Esophagus squamous epithelium (tissue), 5 donors: ENCODE measurements at regions not wholly inside any gene's neighbourhood (a gene's known extent, or its start where the extent isn't known, plus 50 kb on each side); places are given as distances from the start of the nearest gene placed in this dataset.
"Not testable (repeated sequence)": the region's sequence is repeated elsewhere in the genome, so short reads cannot be mapped to it uniquely, and the experiment has no call there.

ENCODE experiments used
- DNase-seq: peaks from one replicate; lab custom pipeline; 2025; lab: John Stamatoyannopoulos, UW
- H3K27ac ChIP-seq, 4 donors: fragments of 200-600 bp; sonication (generic); one replicate each; pipeline ENCODE4 v1.5.1; 2016 to 2019; ENCODE audit warnings: mild to moderate bottlenecking in 1 of 4
- H3K27me3 ChIP-seq, 4 donors: fragments of 200-600 bp; sonication (generic); 1 replicate in 3 of 4; 2 replicates in 1 of 4; pipeline versions ENCODE4 v1.5.1 to v1.6.0; 2017 to 2021; ENCODE audit warnings: antibody characterized with exemption in 1 of 4
- H3K36me3 ChIP-seq, 3 donors: fragments of 200-600 bp; sonication (generic); one replicate each; pipeline ENCODE4 v1.5.1; 2016 to 2019
- H3K4me1 ChIP-seq, 3 donors: fragments of 200-600 bp; sonication (generic); one replicate each; pipeline ENCODE4 v1.5.1; 2017 to 2019
- H3K4me3 ChIP-seq, 4 donors: fragments of 200-600 bp; sonication (generic); 1 replicate in 3 of 4; 2 replicates in 1 of 4; pipeline ENCODE4 v1.5.1; 2016 to 2019; ENCODE audit warnings: mild to moderate bottlenecking in 2 of 4, moderate library complexity in 1 of 4
- H3K9me3 ChIP-seq, 3 donors: fragments of 200-600 bp; sonication (generic); one replicate each; pipeline ENCODE4 v1.5.1; 2016 to 2019
- POLR2A ChIP-seq, 4 donors: fragments of 450-650 bp; IDR thresholded peaks; one replicate each; pipeline ENCODE4 v1.6.1; 2017; ENCODE audit warnings: antibody characterized with exemption in 4 of 4, mild to moderate bottlenecking in 4 of 4, moderate library complexity in 3 of 4
- WGBS, 2 donors: methylation state at CpG; one replicate each; pipeline ENCODE4 v1.1.5; 2018; 5-methylcytosine and 5-hydroxymethylcytosine counted together
- intact Hi-C: fragments of 100-400 bp; cut with DNase I; formaldehyde crosslinking; loops from one replicate; pipeline ENCODE4 v1.15.0; 2022
- TF ChIP-seq, protein P1 (sequence below), 6 experiments: fragments of 450-650 bp in 4 of 6; fragments of 200-600 bp in 2 of 6; sonication (generic) in 2 of 6; IDR thresholded peaks; one replicate each; pipeline ENCODE4 v1.5.1; 2016 to 2019; ENCODE audit warnings: antibody characterized with exemption in 6 of 6, mild to moderate bottlenecking in 4 of 6, moderate library complexity in 4 of 6
- donor health status: DM: yes; HTN: yes; CAD: no.

GRCh38 chr5:12947379-12947778 is 997.1 kb downstream of the DNAH5 start:
- intact Hi-C loops = no loop called here
- 79 to 84% methylated on average over 3 of the region's 3 CpGs for WGBS, 2 donors
- DNase-seq = no peak
- Histone ChIP-seq H3K27me3 (no peaks in the 10 kb centered on the region), H3K36me3 (no peaks in the 10 kb centered on the region), H3K4me1 (no peaks in the 10 kb centered on the region), H3K9me3 (no peaks in the 10 kb centered on the region), H3K4me3 (no peak overlapping the region), H3K27ac (no peak overlapping the region)
- TF ChIP-seq POLR2A (IDR thresholded peaks at IDR 0.05) = no peak
- TF ChIP-seq, protein P1, sequence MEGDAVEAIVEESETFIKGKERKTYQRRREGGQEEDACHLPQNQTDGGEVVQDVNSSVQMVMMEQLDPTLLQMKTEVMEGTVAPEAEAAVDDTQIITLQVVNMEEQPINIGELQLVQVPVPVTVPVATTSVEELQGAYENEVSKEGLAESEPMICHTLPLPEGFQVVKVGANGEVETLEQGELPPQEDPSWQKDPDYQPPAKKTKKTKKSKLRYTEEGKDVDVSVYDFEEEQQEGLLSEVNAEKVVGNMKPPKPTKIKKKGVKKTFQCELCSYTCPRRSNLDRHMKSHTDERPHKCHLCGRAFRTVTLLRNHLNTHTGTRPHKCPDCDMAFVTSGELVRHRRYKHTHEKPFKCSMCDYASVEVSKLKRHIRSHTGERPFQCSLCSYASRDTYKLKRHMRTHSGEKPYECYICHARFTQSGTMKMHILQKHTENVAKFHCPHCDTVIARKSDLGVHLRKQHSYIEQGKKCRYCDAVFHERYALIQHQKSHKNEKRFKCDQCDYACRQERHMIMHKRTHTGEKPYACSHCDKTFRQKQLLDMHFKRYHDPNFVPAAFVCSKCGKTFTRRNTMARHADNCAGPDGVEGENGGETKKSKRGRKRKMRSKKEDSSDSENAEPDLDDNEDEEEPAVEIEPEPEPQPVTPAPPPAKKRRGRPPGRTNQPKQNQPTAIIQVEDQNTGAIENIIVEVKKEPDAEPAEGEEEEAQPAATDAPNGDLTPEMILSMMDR (IDR thresholded peaks at IDR 0.05) = no peak

DNA sequence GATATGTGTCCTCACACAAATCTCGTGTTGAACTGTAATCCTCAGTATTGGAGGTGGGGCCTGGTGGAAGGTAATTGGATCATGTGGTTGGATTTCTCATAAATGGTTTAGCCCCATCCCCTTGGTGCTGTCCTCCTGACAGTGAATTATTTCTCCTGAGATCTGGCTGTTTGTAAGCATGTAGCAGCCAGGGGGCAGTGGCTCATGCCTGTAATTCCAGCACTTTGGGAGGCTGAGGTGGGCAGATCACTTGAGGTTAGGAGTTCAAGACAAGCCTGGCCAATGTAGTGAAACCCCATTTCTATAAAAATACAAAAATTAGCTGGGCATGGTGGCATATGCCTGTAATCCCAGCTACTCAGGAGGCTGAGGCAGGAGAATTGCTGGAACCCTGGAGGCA is 999.0 kb downstream of the DNAH5 start:
- H3K27ac ChIP-seq, H3K9me3 ChIP-seq, H3K27me3 ChIP-seq, H3K4me3 ChIP-seq, H3K36me3 ChIP-seq, H3K4me1 ChIP-seq, DNase-seq, intact Hi-C loops: not testable (repeated sequence)
- WGBS, 2 donors = 50 to 67% methylated on average over 1 of the region's 1 CpG

GRCh38 chr5:12936221-12936620 is 1008.3 kb downstream of the DNAH5 start:
- TF ChIP-seq, protein P1 (IDR thresholded peaks at IDR 0.05) = no peak
- TF ChIP-seq POLR2A (IDR thresholded peaks at IDR 0.05) = no peak
- intact Hi-C loops = no loop called here
- Histone ChIP-seq H3K27me3 (no peaks in the 10 kb centered on the region), H3K9me3 (no peaks in the 10 kb centered on the region), H3K4me3 (no peak overlapping the region), H3K27ac (no peak overlapping the region), H3K4me1 (peaks cover 0 to 8% (median 0%) of the 10 kb centered on the region in 3 donors), H3K36me3 (no peaks in the 10 kb centered on the region)
- no peak for DNase-seq
- 79 to 95% methylated on average over 3 to 5 of the region's 5 CpGs for WGBS, 2 donors

DNA sequence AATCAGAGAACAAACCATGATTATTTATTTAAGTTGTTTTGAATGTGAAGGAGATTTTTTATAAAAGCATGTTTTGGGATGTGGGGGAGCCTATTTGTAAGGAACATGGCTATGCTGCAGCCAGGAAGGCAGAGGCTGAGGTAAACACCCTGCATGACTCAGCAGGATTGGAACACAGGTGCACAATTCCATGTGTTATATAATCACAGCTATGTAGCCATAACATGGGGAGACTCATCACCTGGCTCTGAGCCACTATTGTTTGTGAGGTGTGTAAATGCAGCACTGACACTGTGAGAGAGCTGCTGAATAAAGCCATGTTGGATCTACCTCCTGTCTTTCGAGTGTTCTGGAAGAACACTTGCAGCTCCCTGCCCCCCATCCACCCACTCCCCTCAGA is 1009.8 kb downstream of the DNAH5 start:
- H3K9me3 ChIP-seq = no peaks in the 10 kb centered on the region
- no peak for TF ChIP-seq POLR2A (IDR thresholded peaks at IDR 0.05)
- TF ChIP-seq, protein P1 (IDR thresholded peaks at IDR 0.05) = no peak
- H3K4me1 ChIP-seq = peaks cover 0 to 8% (median 0%) of the 10 kb centered on the region in 3 donors
- no peak overlapping the region for H3K4me3 ChIP-seq
- intact Hi-C loops = no loop called here
- 38 to 40% methylated on average over 1 of the region's 1 CpG for WGBS, 2 donors
- no peak overlapping the region for H3K27ac ChIP-seq
- DNase-seq = no peak
- no peaks in the 10 kb centered on the region for H3K27me3 ChIP-seq
- no peaks in the 10 kb centered on the region for H3K36me3 ChIP-seq

- H3K9me3 ChIP-seq = no peaks in the 10 kb centered on the region
- H3K4me3 ChIP-seq = no peak overlapping the region
- no peaks in the 10 kb centered on the region for H3K4me1 ChIP-seq
- TF ChIP-seq, protein P1 (IDR thresholded peaks at IDR 0.05) = no peak
- TF ChIP-seq POLR2A (IDR thresholded peaks at IDR 0.05) = no peak
- WGBS, 2 donors = 33 to 60% methylated on average over 2 of the region's 2 CpGs
- no peaks in the 10 kb centered on the region for H3K27me3 ChIP-seq
- H3K36me3 ChIP-seq = no peaks in the 10 kb centered on the region
- no peak overlapping the region for H3K27ac ChIP-seq
- intact Hi-C loops = no loop called here
- DNase-seq = no peak
Observed at GRCh38 chr5:12920527-12920926, 1016.3 kb upstream of the CTNND2 start.

GRCh38 chr5:12911156-12911555 is 1006.9 kb upstream of the CTNND2 start:
- intact Hi-C loops = no loop called here
- WGBS, 2 donors = 36 to 39% methylated on average over 4 of the region's 4 CpGs
- no peak overlapping the region for H3K27ac ChIP-seq
- H3K36me3 ChIP-seq = no peaks in the 10 kb centered on the region
- H3K4me1 ChIP-seq = no peaks in the 10 kb centered on the region
- H3K27me3 ChIP-seq = no peaks in the 10 kb centered on the region
- H3K4me3 ChIP-seq = no peak overlapping the region
- no peak for DNase-seq
- no peaks in the 10 kb centered on the region for H3K9me3 ChIP-seq
- TF ChIP-seq POLR2A (IDR thresholded peaks at IDR 0.05) = no peak
- TF ChIP-seq, protein P1 (IDR thresholded peaks at IDR 0.05) = no peak
